ENCODE measurements at regions not wholly inside any gene's neighbourhood (a gene's known extent, or its start where the extent isn't known, plus 50 kb on each side); places are given as distances from the start of the nearest gene placed in this dataset.

- TF ChIP-seq ZNF462 (CRISPR knock-in tag; IDR thresholded peaks at IDR 0.05) (no peak), EZH2 (IDR thresholded peaks at IDR 0.05; ENCODE audit: low read depth, unreplicated experiment) (no peak), EZH2phosphoT487 (IDR thresholded peaks at IDR 0.05; ENCODE audit: unreplicated experiment) (no peak), CTCF (conservative IDR thresholded peaks at IDR 0.05; ENCODE audit: low read depth in 2 of 2) (no peak), NANOG (IDR thresholded peaks at IDR 0.05; ENCODE audit: borderline replicate concordance) (no peak), ZNF331 (CRISPR knock-in tag; IDR thresholded peaks at IDR 0.05; ENCODE audit: low read depth) (no peak), JUNB (IDR thresholded peaks at IDR 0.05; ENCODE audit: unreplicated experiment) (no peak), ZNF114 (CRISPR knock-in tag; IDR thresholded peaks at IDR 0.05) (no peak)
These were observed 68.1 kb upstream of the SLC4A11 start (continued) for GRCh38 chr20:3307078-3307477.

GRCh38 chr20:3306068-3306467 is 67.1 kb upstream of the SLC4A11 start:
- H2AFZ ChIP-seq: no peak overlapping the region
- Mint-ChIP-seq H3K4me1 (peaks cover 2% of the 10 kb centered on the region), H3K27ac (no peak overlapping the region), H3K36me3 (ENCODE audit: low read depth) (no peaks in the 10 kb centered on the region), H3K9me3 (no peaks in the 10 kb centered on the region), H3K27me3 (ENCODE audit: insufficient read depth, low read depth, poor library complexity) (peaks cover 6% of the 10 kb centered on the region), H3K4me3 (no peak overlapping the region)
- no peak for ATAC-seq
- no peaks in the 10 kb centered on the region for H3K4me1 ChIP-seq (ENCODE audit: insufficient read depth)
- H3K4me3 ChIP-seq: no peak overlapping the region
- no peak for DNase-seq (ENCODE audit: low spot score)
- no peak overlapping the region for H3K27ac ChIP-seq (ENCODE audit: low read depth)
- H3K9me2 ChIP-seq (ENCODE audit: insufficient read depth): no peaks in the 10 kb centered on the region
- H3K4me2 ChIP-seq: no peak overlapping the region
- H3K79me2 ChIP-seq (replicated peaks; ENCODE audit: insufficient read depth): no peaks in the 10 kb centered on the region
- H4K20me1 ChIP-seq (replicated peaks; ENCODE audit: insufficient read depth): no peaks in the 10 kb centered on the region
- H3K36me3 ChIP-seq (ENCODE audit: insufficient read depth): no peaks in the 10 kb centered on the region
- H3K27me3 ChIP-seq (ENCODE audit: insufficient read depth): no peaks in the 10 kb centered on the region
- no peaks in the 10 kb centered on the region for H3F3A ChIP-seq (replicated peaks; ENCODE audit: low read depth)
- TF ChIP-seq EZH2 (IDR thresholded peaks at IDR 0.05; ENCODE audit: low read depth, unreplicated experiment): no peak
- TF ChIP-seq NANOG (IDR thresholded peaks at IDR 0.05; ENCODE audit: borderline replicate concordance): no peak
- TF ChIP-seq ZNF114 (CRISPR knock-in tag; IDR thresholded peaks at IDR 0.05): no peak
- no peak for TF ChIP-seq POLR2AphosphoS5 (IDR thresholded peaks at IDR 0.05; ENCODE audit: low read depth)
- no peak for TF ChIP-seq ETS1 (IDR thresholded peaks at IDR 0.05)
- TF ChIP-seq CTCF (conservative IDR thresholded peaks at IDR 0.05; ENCODE audit: low read depth in 2 of 2): no peak
- TF ChIP-seq EZH2phosphoT487 (IDR thresholded peaks at IDR 0.05; ENCODE audit: unreplicated experiment): no peak
